WTC11 (cell line): ENCODE measurements at regions not wholly inside any gene's neighbourhood (a gene's known extent, or its start where the extent isn't known, plus 50 kb on each side); places are given as distances from the start of the nearest gene placed in this dataset.

Source experiments
- ATAC-seq: fragments of 200-7000 bp; cut with Tn5 transposase; 2 replicates; pipeline ENCODE4 v1.10.0; 2021; ENCODE audit warnings: mild to moderate bottlenecking, moderate library complexity
- CTCF ChIA-PET: fragments of 300-600 bp; sonication (Branson Sonifier 250); formaldehyde crosslinking; loops from one replicate; lab custom pipeline; 2021; ENCODE audit warnings: antibody characterized with exemption; lab: Charles Lee
- POLR2A ChIA-PET: fragments of 350-600 bp; sonication (Branson Sonifier 250); formaldehyde crosslinking; loops from one replicate; lab custom pipeline; 2021; ENCODE audit warnings: antibody characterized with exemption; lab: Charles Lee
- DNase-seq: peaks from one replicate; pipeline ENCODE4 v3.0.0; 2021; ENCODE audit warnings: low spot score
- H3K27ac Mint-ChIP-seq: 2 replicates; pipeline ENCODE4 v1.8.0; 2021; ENCODE audit warnings: mixed read lengths
- H3K27me3 Mint-ChIP-seq: 2 replicates; pipeline ENCODE4 v1.8.0; 2021; ENCODE audit warnings: low read depth, mild to moderate bottlenecking, moderate library complexity, mixed read lengths
- H3K36me3 Mint-ChIP-seq: 2 replicates; pipeline ENCODE4 v1.8.0; 2021; ENCODE audit warnings: mixed read lengths
- H3K4me1 Mint-ChIP-seq: 2 replicates; pipeline ENCODE4 v1.8.0; 2022; ENCODE audit warnings: mixed read lengths
- H3K4me3 Mint-ChIP-seq: 2 replicates; pipeline ENCODE4 v1.8.0; 2021; ENCODE audit warnings: mild to moderate bottlenecking, moderate library complexity, mixed read lengths
- H3K9me3 Mint-ChIP-seq: 2 replicates; pipeline ENCODE4 v1.8.0; 2021; ENCODE audit warnings: mixed read lengths
- AFF4 ChIP-seq: sonication (generic); formaldehyde crosslinking; IDR thresholded peaks from 2 replicates; pipeline ENCODE4 v1.8.1; 2023; ENCODE audit warnings: mild to moderate bottlenecking, missing genetic modification reagents, borderline replicate concordance
- ATF6 ChIP-seq: sonication (generic); formaldehyde crosslinking; IDR thresholded peaks from 2 replicates; pipeline ENCODE4 v1.8.1; 2023; ENCODE audit warnings: mild to moderate bottlenecking, missing genetic modification reagents
- E2F1 ChIP-seq: sonication (generic); formaldehyde crosslinking; IDR thresholded peaks from 2 replicates; pipeline ENCODE4 v1.8.0; 2022; ENCODE audit warnings: mild to moderate bottlenecking, missing genetic modification reagents
- E2F5 ChIP-seq: sonication (generic); formaldehyde crosslinking; IDR thresholded peaks from 2 replicates; pipeline ENCODE4 v1.8.1; 2022; ENCODE audit warnings: mild to moderate bottlenecking, moderate library complexity, missing genetic modification reagents
- FOXP1 ChIP-seq: sonication (generic); formaldehyde crosslinking; IDR thresholded peaks from 2 replicates; pipeline ENCODE4 v1.8.0; 2022; ENCODE audit warnings: missing genetic modification reagents, mild to moderate bottlenecking, moderate library complexity, borderline replicate concordance
- GABPB1 ChIP-seq: sonication (generic); formaldehyde crosslinking; IDR thresholded peaks from 2 replicates; pipeline ENCODE4 v1.8.1; 2023; ENCODE audit warnings: mild to moderate bottlenecking, missing genetic modification reagents
- GTF2I ChIP-seq: fragments of 250-450 bp; sonication (Bioruptor Pico); conservative IDR thresholded peaks from 2 replicates; pipeline ENCODE4 v1.4.0; 2021; ENCODE audit warnings: mild to moderate bottlenecking
- HMGA2 ChIP-seq: fragments of 250-450 bp; sonication (Bioruptor Pico); IDR thresholded peaks from 2 replicates; pipeline ENCODE4 v1.4.0; 2021; ENCODE audit warnings: mild to moderate bottlenecking, moderate library complexity
- IRF1 ChIP-seq: sonication (generic); formaldehyde crosslinking; IDR thresholded peaks from 2 replicates; pipeline ENCODE4 v1.8.0; 2023; ENCODE audit warnings: missing genetic modification reagents
- JUN ChIP-seq: sonication (generic); formaldehyde crosslinking; IDR thresholded peaks from 2 replicates; pipeline ENCODE4 v1.8.0; 2023; ENCODE audit warnings: mild to moderate bottlenecking, missing genetic modification reagents
- NFATC4 ChIP-seq: fragments of 250-450 bp; sonication (Bioruptor Pico); IDR thresholded peaks from 2 replicates; pipeline ENCODE4 v1.9.0; 2021; ENCODE audit warnings: mild to moderate bottlenecking
- NR1H2 ChIP-seq: sonication (generic); formaldehyde crosslinking; IDR thresholded peaks from 2 replicates; pipeline ENCODE4 v1.9.0; 2021; ENCODE audit warnings: mild to moderate bottlenecking, moderate library complexity, missing genetic modification reagents
- NR3C1 ChIP-seq: sonication (generic); formaldehyde crosslinking; conservative IDR thresholded peaks from 2 replicates; pipeline ENCODE4 v1.8.1; 2023; ENCODE audit warnings: low read depth, mild to moderate bottlenecking, missing genetic modification reagents
- RELA ChIP-seq: sonication (generic); formaldehyde crosslinking; IDR thresholded peaks from 2 replicates; pipeline ENCODE4 v1.8.1; 2022; ENCODE audit warnings: missing genetic modification reagents, mild to moderate bottlenecking, borderline replicate concordance
- RORB ChIP-seq: fragments of 250-450 bp; sonication (Bioruptor Pico); IDR thresholded peaks from 2 replicates; pipeline ENCODE4 v1.9.0; 2021; ENCODE audit warnings: mild to moderate bottlenecking
- SMAD4 ChIP-seq: sonication (generic); formaldehyde crosslinking; IDR thresholded peaks from 2 replicates; pipeline ENCODE4 v1.8.0; 2022; ENCODE audit warnings: mild to moderate bottlenecking, missing genetic modification reagents
- TEAD4 ChIP-seq: sonication (generic); formaldehyde crosslinking; IDR thresholded peaks from 2 replicates; pipeline ENCODE4 v1.8.0; 2022; ENCODE audit warnings: mild to moderate bottlenecking, missing genetic modification reagents
- ZNF138 ChIP-seq: sonication (generic); formaldehyde crosslinking; conservative IDR thresholded peaks from 2 replicates; pipeline ENCODE4 v1.8.1; 2022; ENCODE audit warnings: mild to moderate bottlenecking, moderate library complexity, missing genetic modification reagents
- ZNF423 ChIP-seq: fragments of 250-450 bp; sonication (Bioruptor Pico); IDR thresholded peaks from 2 replicates; pipeline ENCODE4 v2.1.2; 2022; ENCODE audit warnings: mild to moderate bottlenecking, moderate library complexity

- ATAC-seq: no peak
- Mint-ChIP-seq H3K27ac (no peak overlapping the region), H3K36me3 (peaks cover 3% of the 10 kb centered on the region)
- CTCF ChIA-PET: interaction anchor here (0.8 kb wide), 1 partner anchor 12 kb away, joined by 3 read pairs; no protein-coding TSS in a partner anchor
- TF ChIP-seq ZNF138 (no peak), HMGA2 (CRISPR knock-in tag) (no peak), NR1H2 (no peak), RORB (CRISPR knock-in tag) (no peak), SMAD4 (CRISPR knock-in tag) (no peak), FOXP1 (CRISPR knock-in tag) (no peak), JUN (CRISPR knock-in tag) (no peak), AFF4 (no peak), ZNF423 (CRISPR knock-in tag) (no peak)
- TF ChIP-seq, all 79 proteins: peak for 0
- POLR2A ChIA-PET: no interaction called here
- Mint-ChIP-seq H3K4me3 (no peak overlapping the region), H3K9me3 (peaks cover 10% of the 10 kb centered on the region), H3K27me3 (no peaks in the 10 kb centered on the region), H3K4me1 (peaks cover 18% of the 10 kb centered on the region)
- DNase-seq: no peak
These were observed 67.7 kb downstream of the SMIM20 start for GRCh38 chr4:25981749-25982148.

GRCh38 chr4:25982962-25983361 is 68.9 kb downstream of the SMIM20 start:
- peaks cover 10% of the 10 kb centered on the region for H3K4me1 Mint-ChIP-seq

GRCh38 chr4:25984266-25984665 is 70.2 kb downstream of the SMIM20 start:
- CTCF ChIA-PET: no interaction called here
- peaks cover 4% of the 10 kb centered on the region; the same call in 1 of the 2 replicates for H3K4me1 Mint-ChIP-seq
- no peak overlapping the region for H3K27ac Mint-ChIP-seq
- DNase-seq (no peak), ATAC-seq (no peak)
- H3K4me3 Mint-ChIP-seq: no peak overlapping the region
- H3K27me3 Mint-ChIP-seq: peaks cover 9% of the 10 kb centered on the region; the same call in 1 of the 2 replicates
- peaks cover 9% of the 10 kb centered on the region for H3K9me3 Mint-ChIP-seq
- H3K36me3 Mint-ChIP-seq: peaks cover 2% of the 10 kb centered on the region; the same call in 1 of the 2 replicates
- POLR2A ChIA-PET: no interaction called here
- TF ChIP-seq RELA (CRISPR knock-in tag) (no peak), ATF6 (no peak), NFATC4 (no peak), FOXP1 (CRISPR knock-in tag) (no peak), AFF4 (no peak), NR3C1 (CRISPR knock-in tag) (no peak), TEAD4 (CRISPR knock-in tag) (no peak), E2F5 (no peak), HMGA2 (CRISPR knock-in tag) (no peak)

More at GRCh38 chr4:25982962-25983361, 68.9 kb downstream of the SMIM20 start:
- DNase-seq: no peak
- Mint-ChIP-seq H3K36me3 (no peaks in the 10 kb centered on the region), H3K4me3 (no peak overlapping the region)
- ChIA-PET POLR2A (no interaction called here), CTCF (interaction anchor here (0.8 kb wide), 1 partner anchor 11 kb away, joined by 5 read pairs; no protein-coding TSS in a partner anchor)
- no peak for ATAC-seq
- no peak for TF ChIP-seq HMGA2 (CRISPR knock-in tag)
- no peak for TF ChIP-seq IRF1 (CRISPR knock-in tag)
- TF ChIP-seq E2F1 (CRISPR knock-in tag): no peak
- no peak for TF ChIP-seq GTF2I (CRISPR knock-in tag)
- TF ChIP-seq GABPB1: no peak
- TF ChIP-seq, all 79 proteins: peak for 0
- H3K27me3 Mint-ChIP-seq: 0 out of 2 replicates have a peak, but pooled peaks cover 5% of the 10 kb centered on the region
- peaks cover 6% of the 10 kb centered on the region; the same call in 1 of the 2 replicates for H3K9me3 Mint-ChIP-seq
- no peak overlapping the region for H3K27ac Mint-ChIP-seq
